HUES64 (cell line): ENCODE measurements at regions not wholly inside any gene's neighbourhood (a gene's known extent, or its start where the extent isn't known, plus 50 kb on each side); places are given as distances from the start of the nearest gene placed in this dataset.
"Not testable (repeated sequence)": the region's sequence is repeated elsewhere in the genome, so short reads cannot be mapped to it uniquely, and the experiment has no call there.

Source experiments
- H3K27ac ChIP-seq: 2 replicates; pipeline ENCODE4 v1.7.0; 2013; ENCODE audit warnings: low read depth, low read length, inconsistent platforms
- H3K27me3 ChIP-seq: 2 replicates; pipeline ENCODE4 v1.6.1; 2013; ENCODE audit warnings: mild to moderate bottlenecking, low read length; ENCODE audit not compliant: insufficient read depth
- H3K36me3 ChIP-seq: 2 replicates; pipeline ENCODE4 v1.6.1; 2013; ENCODE audit warnings: mild to moderate bottlenecking, low read length; ENCODE audit not compliant: insufficient read depth
- H3K4me1 ChIP-seq: 2 replicates; pipeline ENCODE4 v1.6.1; 2013; ENCODE audit warnings: mild to moderate bottlenecking, low read length, moderate library complexity; ENCODE audit not compliant: insufficient read depth
- H3K4me3 ChIP-seq: 2 replicates; pipeline ENCODE4 v1.5.1; 2013; ENCODE audit warnings: mild to moderate bottlenecking, low read length, moderate library complexity
- H3K9ac ChIP-seq: 2 replicates; pipeline ENCODE4 v1.6.1; 2013; ENCODE audit warnings: mild to moderate bottlenecking, low read depth, low read length
- H3K9me3 ChIP-seq: 2 replicates; pipeline ENCODE4 v1.6.1; 2013; ENCODE audit warnings: low read depth, low read length; ENCODE audit not compliant: insufficient read depth
- WGBS: fragments of 150-250, 120-280 bp; methylation state at CpG from one replicate; pipeline ENCODE4 v1.1.7; 2013; ENCODE audit warnings: missing lambda C conversion rate; 5-methylcytosine and 5-hydroxymethylcytosine counted together

- WGBS = 87% methylated on average over 3 of the region's 3 CpGs
- H3K9ac ChIP-seq = no peak overlapping the region
- no peaks in the 10 kb centered on the region for H3K9me3 ChIP-seq
- H3K36me3 ChIP-seq = no peaks in the 10 kb centered on the region
- H3K4me1 ChIP-seq = no peaks in the 10 kb centered on the region
- H3K4me3 ChIP-seq = no peak overlapping the region
- H3K27ac ChIP-seq = no peak overlapping the region
- no peaks in the 10 kb centered on the region for H3K27me3 ChIP-seq
Measured at GRCh38 chr16:77488652-77489051, 53.8 kb upstream of the ADAMTS18 start.

GRCh38 chr16:77491091-77491490, 56.3 kb upstream of the ADAMTS18 start:
- Histone ChIP-seq H3K27me3 (no peaks in the 10 kb centered on the region), H3K4me3 (no peak overlapping the region), H3K9ac (no peak overlapping the region), H3K4me1 (no peaks in the 10 kb centered on the region), H3K9me3 (no peaks in the 10 kb centered on the region), H3K36me3 (no peaks in the 10 kb centered on the region), H3K27ac (no peak overlapping the region)
- 83% methylated on average over 5 of the region's 5 CpGs for WGBS

- Histone ChIP-seq H3K9ac (no peak overlapping the region), H3K27me3 (no peaks in the 10 kb centered on the region), H3K27ac (no peak overlapping the region), H3K36me3 (no peaks in the 10 kb centered on the region), H3K4me3 (no peak overlapping the region), H3K4me1 (peaks cover 20% of the 10 kb centered on the region), H3K9me3 (no peaks in the 10 kb centered on the region)
- WGBS = 81% methylated on average over 1 of the region's 2 CpGs
Measured at GRCh38 chr16:77496934-77497333, 62.1 kb upstream of the ADAMTS18 start.

GRCh38 chr16:77499373-77500285, 64.8 kb upstream of the ADAMTS18 start:
- Histone ChIP-seq H3K27ac (no peak overlapping the region), H3K36me3 (no peaks in the 10 kb centered on the region), H3K9me3 (no peaks in the 10 kb centered on the region), H3K4me3 (no peak overlapping the region), H3K27me3 (no peaks in the 10 kb centered on the region), H3K9ac (no peak overlapping the region), H3K4me1 (peaks cover 25% of the 10 kb centered on the region)
- 89% methylated on average over 12 of the region's 12 CpGs for WGBS

- no peak overlapping the region for H3K27ac ChIP-seq
- no peaks in the 10 kb centered on the region for H3K9me3 ChIP-seq
- no peak overlapping the region for H3K9ac ChIP-seq
- no peaks in the 10 kb centered on the region for H3K36me3 ChIP-seq
- H3K4me3 ChIP-seq = no peak overlapping the region
- peaks cover 25% of the 10 kb centered on the region for H3K4me1 ChIP-seq
- H3K27me3 ChIP-seq = no peaks in the 10 kb centered on the region
- 50% methylated on average over 1 of the region's 1 CpG for WGBS
Measured at GRCh38 chr16:77500286-77500598, 65.4 kb upstream of the ADAMTS18 start.

- Histone ChIP-seq H3K4me1 (peaks cover 25% of the 10 kb centered on the region), H3K4me3 (no peak overlapping the region), H3K27ac (no peak overlapping the region), H3K9ac (no peak overlapping the region), H3K9me3 (no peaks in the 10 kb centered on the region), H3K36me3 (no peaks in the 10 kb centered on the region), H3K27me3 (no peaks in the 10 kb centered on the region)
- 67% methylated on average over 7 of the region's 7 CpGs for WGBS
Measured at GRCh38 chr16:77500934-77501664, 66.3 kb upstream of the ADAMTS18 start.

GRCh38 chr16:77502448-77502847, 67.6 kb upstream of the ADAMTS18 start:
- Histone ChIP-seq H3K27ac (no peak overlapping the region), H3K27me3 (no peaks in the 10 kb centered on the region), H3K36me3 (no peaks in the 10 kb centered on the region), H3K4me3 (no peak overlapping the region), H3K9ac (no peak overlapping the region), H3K9me3 (no peaks in the 10 kb centered on the region), H3K4me1 (peaks cover 25% of the 10 kb centered on the region)
- 96% methylated on average over 6 of the region's 6 CpGs for WGBS

GRCh38 chr16:77506492-77506891, 71.7 kb upstream of the ADAMTS18 start:
- H3K27ac ChIP-seq, H3K4me3 ChIP-seq, H3K9me3 ChIP-seq, H3K9ac ChIP-seq, H3K36me3 ChIP-seq: not testable (repeated sequence)
- Histone ChIP-seq H3K4me1 (peaks cover 15% of the 10 kb centered on the region), H3K27me3 (peaks cover 11% of the 10 kb centered on the region; the same call in 1 of the 2 replicates)
- 100% methylated on average over 2 of the region's 2 CpGs for whole genome bisulfite sequencing

- no peaks in the 10 kb centered on the region for H3K36me3 ChIP-seq
- H3K27ac ChIP-seq = no peak overlapping the region
- WGBS = 91% methylated on average over 5 of the region's 5 CpGs
- H3K9ac ChIP-seq = no peak overlapping the region
- H3K9me3 ChIP-seq = no peaks in the 10 kb centered on the region
- no peak overlapping the region for H3K4me3 ChIP-seq
- H3K27me3 ChIP-seq = peaks cover 13% of the 10 kb centered on the region; the same call in 1 of the 2 replicates
- H3K4me1 ChIP-seq = peaks cover 6% of the 10 kb centered on the region
Measured at GRCh38 chr16:77509051-77509450, 74.2 kb upstream of the ADAMTS18 start.

GRCh38 chr16:77509796-77510195, 75.0 kb upstream of the ADAMTS18 start:
- WGBS = 60% methylated on average over 6 of the region's 6 CpGs
- Histone ChIP-seq H3K27me3 (peaks cover 13% of the 10 kb centered on the region; the same call in 1 of the 2 replicates), H3K4me1 (peaks cover 6% of the 10 kb centered on the region), H3K9me3 (no peaks in the 10 kb centered on the region), H3K36me3 (no peaks in the 10 kb centered on the region), H3K9ac (no peak overlapping the region), H3K4me3 (no peak overlapping the region), H3K27ac (no peak overlapping the region)

- Histone ChIP-seq H3K27ac (no peak overlapping the region), H3K4me1 (peaks cover 6% of the 10 kb centered on the region), H3K4me3 (no peak overlapping the region), H3K27me3 (peaks cover 13% of the 10 kb centered on the region; the same call in 1 of the 2 replicates), H3K9me3 (no peaks in the 10 kb centered on the region), H3K9ac (no peak overlapping the region), H3K36me3 (no peaks in the 10 kb centered on the region)
- 94% methylated on average over 5 of the region's 5 CpGs for WGBS
Measured at GRCh38 chr16:77511053-77511452, 76.2 kb upstream of the ADAMTS18 start.
